Upper lobe of left lung (tissue), 6 donors: ENCODE measurements at regions not wholly inside any gene's neighbourhood (a gene's known extent, or its start where the extent isn't known, plus 50 kb on each side); places are given as distances from the start of the nearest gene placed in this dataset.

Source experiments
- ATAC-seq, 2 donors: fragments of 200-7000 bp; cut with Tn5 transposase; one replicate each; pipeline ENCODE4 v1.9.1; 2022; ENCODE audit warnings: mild to moderate bottlenecking in 2 of 2, moderate library complexity in 2 of 2; ENCODE audit not compliant: low FRiP score in 2 of 2
- DNase-seq, 2 donors: peaks; one replicate each; pipeline ENCODE4 v3.0.0-alpha.2; 2019 to 2020
- H3K27ac ChIP-seq, 4 donors: fragments of 200-600 bp; sonication (generic); one replicate each; pipeline ENCODE4 v1.5.1; 2016 to 2019
- H3K27me3 ChIP-seq, 4 donors: fragments of 200-600 bp; sonication (generic); one replicate each; pipeline ENCODE4 v1.5.1; 2017 to 2019
- H3K36me3 ChIP-seq, 4 donors: fragments of 200-600 bp; sonication (generic); one replicate each; pipeline ENCODE4 v1.5.1; 2016 to 2019
- H3K4me1 ChIP-seq, 4 donors: fragments of 200-600 bp; sonication (generic); one replicate each; pipeline ENCODE4 v1.5.1; 2018 to 2019
- H3K4me3 ChIP-seq, 4 donors: fragments of 200-600 bp; sonication (generic); one replicate each; pipeline ENCODE4 v1.5.1; 2017 to 2019; ENCODE audit warnings: mild to moderate bottlenecking in 2 of 4, moderate library complexity in 1 of 4
- H3K9me3 ChIP-seq, 4 donors: fragments of 200-600 bp; sonication (generic); one replicate each; pipeline ENCODE4 v1.5.1; 2018 to 2019
- CTCF ChIP-seq, 6 experiments: fragments of 450-650 bp in 4 of 6; fragments of 200-600 bp in 2 of 6; sonication (generic) in 2 of 6; IDR thresholded peaks; one replicate each; pipeline ENCODE4 v1.5.1; 2016 to 2019; ENCODE audit warnings: antibody characterized with exemption in 6 of 6
- EP300 ChIP-seq, 4 donors: sonication (generic); formaldehyde crosslinking; IDR thresholded peaks; one replicate each; pipeline ENCODE4 v1.5.1; 2017; ENCODE audit warnings: antibody characterized with exemption in 4 of 4, control low read depth in 2 of 4
- POLR2A ChIP-seq, 4 donors: fragments of 450-650 bp; IDR thresholded peaks; one replicate each; pipeline ENCODE4 v1.5.1; 2016 to 2017; ENCODE audit warnings: antibody characterized with exemption in 4 of 4, mild to moderate bottlenecking in 2 of 4
- POLR2AphosphoS5 ChIP-seq, 2 donors: sonication (generic); formaldehyde crosslinking; IDR thresholded peaks; one replicate each; pipeline ENCODE4 v1.5.1; 2017; ENCODE audit warnings: antibody characterized with exemption in 2 of 2
- WGBS, 2 donors: methylation state at CpG; one replicate each; pipeline ENCODE4 v1.1.5; 2017 to 2018; 5-methylcytosine and 5-hydroxymethylcytosine counted together
- donor health status: DM: no; HTN: no; CAD: no; lungs with moderate emphysema.
- donor health status: DM: no; HTN: yes; CAD: no; lungs with severe emphysema.

DNA sequence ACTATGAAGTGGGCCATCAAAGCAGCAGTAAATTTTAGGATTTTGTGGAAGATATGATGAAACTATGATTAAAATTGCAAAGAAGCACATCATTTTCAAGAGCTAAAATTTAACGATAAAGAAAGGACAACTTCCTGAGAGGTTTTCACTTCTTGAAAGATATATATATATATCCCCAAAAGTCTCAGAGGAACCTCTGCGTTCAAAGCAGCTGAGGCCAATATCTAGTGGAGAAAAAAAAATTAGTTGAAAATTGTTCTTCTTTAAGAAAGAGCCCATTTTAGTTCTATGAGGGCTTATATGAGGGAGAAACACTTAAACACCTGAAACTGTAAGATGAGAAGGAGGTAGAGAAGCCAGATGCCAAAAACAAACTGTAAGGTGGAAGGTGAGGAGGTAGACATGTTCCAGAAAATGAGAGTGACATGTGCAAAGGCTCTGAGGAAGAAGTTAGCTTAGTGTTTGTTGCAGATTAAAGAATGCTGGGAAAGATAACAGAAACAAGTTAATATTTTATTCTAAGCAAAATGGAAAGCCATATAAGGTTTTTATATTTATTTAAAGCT is 72.9 kb upstream of the VRK2 start:
- no peak for ATAC-seq

GRCh38 chr2:57979158-57979557 is 67.4 kb upstream of the VRK2 start:
- no peak for TF ChIP-seq POLR2A (IDR thresholded peaks at IDR 0.05)
- TF ChIP-seq EP300 (IDR thresholded peaks at IDR 0.05): no peak
- TF ChIP-seq CTCF (IDR thresholded peaks at IDR 0.05): no peak
- no peak for TF ChIP-seq POLR2AphosphoS5 (IDR thresholded peaks at IDR 0.05)
- H3K27ac ChIP-seq: no peak overlapping the region
- no peaks in the 10 kb centered on the region for H3K9me3 ChIP-seq
- 93% methylated on average over 4 of the region's 4 CpGs for WGBS, 2 donors
- ATAC-seq (no peak), DNase-seq (no peak)
- no peaks in the 10 kb centered on the region for H3K27me3 ChIP-seq
- H3K4me3 ChIP-seq: no peak overlapping the region
- H3K4me1 ChIP-seq: no peaks in the 10 kb centered on the region
- H3K36me3 ChIP-seq: no peaks in the 10 kb centered on the region

More for the DNA sequence above, 72.9 kb upstream of the VRK2 start:
- H3K36me3 ChIP-seq: no peaks in the 10 kb centered on the region
- no peaks in the 10 kb centered on the region for H3K9me3 ChIP-seq
- H3K27ac ChIP-seq: no peak overlapping the region
- no peak overlapping the region for H3K4me3 ChIP-seq
- no peak for DNase-seq
- no peaks in the 10 kb centered on the region for H3K4me1 ChIP-seq
- H3K27me3 ChIP-seq: no peaks in the 10 kb centered on the region
- WGBS, 2 donors: 79 to 82% methylated on average over 2 of the region's 2 CpGs
- TF ChIP-seq POLR2A (IDR thresholded peaks at IDR 0.05) (no peak), CTCF (IDR thresholded peaks at IDR 0.05) (no peak), EP300 (IDR thresholded peaks at IDR 0.05) (no peak), POLR2AphosphoS5 (IDR thresholded peaks at IDR 0.05) (no peak)

GRCh38 chr2:57981083-57981768 is 65.4 kb upstream of the VRK2 start:
- WGBS, 2 donors: 62 to 71% methylated on average over 1 of the region's 1 CpG
- ATAC-seq (no peak), DNase-seq (no peak)
- no peak overlapping the region for H3K27ac ChIP-seq
- no peaks in the 10 kb centered on the region for H3K9me3 ChIP-seq
- H3K4me3 ChIP-seq: no peak overlapping the region
- TF ChIP-seq POLR2A (IDR thresholded peaks at IDR 0.05) (no peak), POLR2AphosphoS5 (IDR thresholded peaks at IDR 0.05) (no peak), EP300 (IDR thresholded peaks at IDR 0.05) (no peak), CTCF (IDR thresholded peaks at IDR 0.05) (no peak)
- no peaks in the 10 kb centered on the region for H3K4me1 ChIP-seq
- H3K36me3 ChIP-seq: no peaks in the 10 kb centered on the region
- H3K27me3 ChIP-seq: no peaks in the 10 kb centered on the region

GRCh38 chr2:57987835-57988573 is 58.6 kb upstream of the VRK2 start:
- H3K4me1 ChIP-seq: no peaks in the 10 kb centered on the region
- DNase-seq: no peak
- no peaks in the 10 kb centered on the region for H3K36me3 ChIP-seq
- H3K4me3 ChIP-seq: no peak overlapping the region
- no peaks in the 10 kb centered on the region for H3K27me3 ChIP-seq
- no peaks in the 10 kb centered on the region for H3K9me3 ChIP-seq
- H3K27ac ChIP-seq: no peak overlapping the region
- no peak for ATAC-seq
- no peak for TF ChIP-seq CTCF (IDR thresholded peaks at IDR 0.05)
- TF ChIP-seq EP300 (IDR thresholded peaks at IDR 0.05): no peak
- TF ChIP-seq POLR2AphosphoS5 (IDR thresholded peaks at IDR 0.05): no peak
- no peak for TF ChIP-seq POLR2A (IDR thresholded peaks at IDR 0.05)
